Neural cell (in vitro differentiated cells): ENCODE measurements at regions not wholly inside any gene's neighbourhood (a gene's known extent, or its start where the extent isn't known, plus 50 kb on each side); places are given as distances from the start of the nearest gene placed in this dataset.

Experiments
- CTCF ChIP-seq: fragments of 450-650 bp; IDR thresholded peaks from 2 replicates; pipeline ENCODE4 v1.5.1; 2014; ENCODE audit warnings: antibody characterized with exemption, mild to moderate bottlenecking, moderate library complexity; ENCODE audit not compliant: poor library complexity, severe bottlenecking
- EP300 ChIP-seq: fragments of 450-650 bp; conservative IDR thresholded peaks from 2 replicates; pipeline ENCODE4 v1.6.1; 2014; ENCODE audit warnings: antibody characterized with exemption, mild to moderate bottlenecking, moderate library complexity; ENCODE audit not compliant: poor library complexity, severe bottlenecking
- EZH2 ChIP-seq: fragments of 200-600, 300-800 bp; shearing (Covaris generic), sonication (generic); IDR thresholded peaks from 2 replicates; pipeline ENCODE4 v1.6.1; 2014; ENCODE audit warnings: antibody characterized with exemption, low read length, borderline replicate concordance, mild to moderate bottlenecking; ENCODE audit not compliant: insufficient read depth, poor library complexity, severe bottlenecking
- RAD21 ChIP-seq: fragments of 450-650 bp; conservative IDR thresholded peaks from 2 replicates; pipeline ENCODE4 v1.6.1; 2014; ENCODE audit warnings: antibody characterized with exemption, mild to moderate bottlenecking, moderate library complexity
- REST ChIP-seq: IDR thresholded peaks from 2 replicates; pipeline ENCODE4 v1.6.1; 2012; ENCODE audit warnings: borderline replicate concordance
- TAF1 ChIP-seq: IDR thresholded peaks from 2 replicates; pipeline ENCODE4 v1.6.1; 2012; ENCODE audit warnings: low read depth

GRCh38 chr20:1829531-1829930 lies 65.7 kb upstream of the SIRPA start:
- no peak for TF ChIP-seq EP300
- TF ChIP-seq CTCF = no peak
- no peak for TF ChIP-seq EZH2
- TF ChIP-seq REST = no peak
- no peak for TF ChIP-seq RAD21
- no peak for TF ChIP-seq TAF1
